H1 (cell line): ENCODE measurements at regions not wholly inside any gene's neighbourhood (a gene's known extent, or its start where the extent isn't known, plus 50 kb on each side); places are given as distances from the start of the nearest gene placed in this dataset.

ENCODE experiments used
- CTCF ChIA-PET: fragments of 300-600 bp; sonication (Branson Sonifier 250); formaldehyde crosslinking; loops from one replicate; lab custom pipeline; 2021; ENCODE audit not compliant: partially characterized antibody; lab: Charles Lee
- POLR2A ChIA-PET: fragments of 300-600 bp; sonication (Branson Sonifier 250); formaldehyde crosslinking; loops from one replicate; lab custom pipeline; 2021; ENCODE audit warnings: inconsistent platforms; ENCODE audit not compliant: partially characterized antibody; lab: Charles Lee
- DNase-seq, 2 experiments: peaks; one replicate each; pipeline versions ENCODE4 v3.0.0 to v3.0.0-alpha.2; 2010 to 2022; ENCODE audit warnings: low spot score in 2 of 2, low read depth in 1 of 2, mixed read lengths in 1 of 2
- FAIRE-seq: peaks from 2 replicates; lab custom pipeline; 2011; peaks lifted over from hg19 to GRCh38; lab: Jason Lieb, UNC
- H2AFZ ChIP-seq: 2 replicates; pipeline ENCODE4 v1.8.1; 2012; ENCODE audit warnings: low read length, inconsistent platforms
- H2AK5ac ChIP-seq: 2 replicates; pipeline ENCODE4 v1.6.1; 2013; ENCODE audit warnings: low read depth, low read length
- H2BK120ac ChIP-seq: replicated peaks from 2 replicates; pipeline ENCODE3; 2013; ENCODE audit warnings: low read depth, low read length, inconsistent platforms
- H2BK12ac ChIP-seq: 2 replicates; pipeline ENCODE4 v1.6.1; 2013; ENCODE audit warnings: low read depth, low read length
- H2BK15ac ChIP-seq: 2 replicates; pipeline ENCODE4 v1.6.1; 2013; ENCODE audit warnings: low read length
- H2BK20ac ChIP-seq: 2 replicates; pipeline ENCODE4 v1.6.1; 2013; ENCODE audit warnings: low read length
- H2BK5ac ChIP-seq: 2 replicates; pipeline ENCODE4 v1.6.1; 2013; ENCODE audit warnings: low read depth, low read length
- H3K14ac ChIP-seq: 2 replicates; pipeline ENCODE4 v1.6.1; 2013; ENCODE audit warnings: inconsistent platforms; ENCODE audit not compliant: insufficient read length
- H3K18ac ChIP-seq: 2 replicates; pipeline ENCODE4 v1.6.1; 2013; ENCODE audit warnings: low read length; ENCODE audit errors: extremely low read depth
- H3K23ac ChIP-seq: 2 replicates; pipeline ENCODE4 v1.6.1; 2013; ENCODE audit warnings: inconsistent platforms; ENCODE audit not compliant: insufficient read length
- H3K23me2 ChIP-seq: 2 replicates; pipeline ENCODE4 v1.6.1; 2013; ENCODE audit warnings: low read depth, low read length
- H3K27ac ChIP-seq: 2 replicates; pipeline ENCODE4 v1.6.1; 2011; ENCODE audit warnings: low read depth, low read length, inconsistent platforms
- H3K27me3 ChIP-seq, 4 experiments: replicated peaks in 1 of 4; 1 replicate in 1 of 4; 2 replicates in 3 of 4; pipeline versions ENCODE4 v1.6.1 to v1.8.1; 2011 to 2013; ENCODE audit warnings: low read length in 3 of 4, mild to moderate bottlenecking in 3 of 4, inconsistent platforms in 2 of 4, mixed read lengths in 2 of 4, moderate library complexity in 1 of 4; ENCODE audit not compliant: control insufficient read depth in 3 of 4, insufficient read depth in 3 of 4; ENCODE audit errors: extremely low read depth in 1 of 4
- H3K36me3 ChIP-seq, 4 experiments: 2 replicates each; pipeline versions ENCODE4 v1.6.1 to v1.8.1; 2011 to 2013; ENCODE audit warnings: mild to moderate bottlenecking in 4 of 4, low read length in 3 of 4, moderate library complexity in 2 of 4, control low read depth in 1 of 4, inconsistent platforms in 1 of 4; ENCODE audit not compliant: insufficient read depth in 4 of 4, control insufficient read depth in 2 of 4
- H3K4ac ChIP-seq: replicated peaks from 2 replicates; pipeline ENCODE3; 2013; ENCODE audit warnings: low read length, low read depth, mixed read lengths, inconsistent platforms; ENCODE audit not compliant: insufficient read length
- H3K4me1 ChIP-seq, 4 experiments: replicated peaks in 1 of 4; 1 replicate in 1 of 4; 2 replicates in 3 of 4; pipeline versions ENCODE4 v1.6.1 to v1.8.1; 2011 to 2013; ENCODE audit warnings: low read length in 3 of 4, inconsistent platforms in 2 of 4, mixed read lengths in 1 of 4; ENCODE audit not compliant: insufficient read depth in 4 of 4, control insufficient read depth in 3 of 4
- H3K4me2 ChIP-seq, 2 experiments: 2 replicates each; pipeline versions ENCODE4 v1.6.1 to v1.8.1; 2011 to 2013; ENCODE audit warnings: low read depth in 2 of 2, low read length in 2 of 2, control low read depth in 1 of 2, inconsistent platforms in 1 of 2, mild to moderate bottlenecking in 1 of 2; ENCODE audit not compliant: insufficient read depth in 1 of 2
- H3K4me3 ChIP-seq, 4 experiments: fragments of 200-600, 300-600 bp in 1 of 4; sonication (generic), shearing (Covaris generic), sonication (Bioruptor Twin) in 1 of 4; 2 replicates each; pipeline versions ENCODE4 v1.5.1 to v1.8.1; 2011 to 2016; ENCODE audit warnings: low read length in 4 of 4, low read depth in 3 of 4, control low read depth in 2 of 4, inconsistent platforms in 2 of 4, mild to moderate bottlenecking in 2 of 4, mixed read lengths in 1 of 4, moderate library complexity in 1 of 4; ENCODE audit not compliant: insufficient read depth in 2 of 4; ENCODE audit errors: extremely low read depth in 1 of 4
- H3K56ac ChIP-seq: replicated peaks from 2 replicates; pipeline ENCODE3; 2013; ENCODE audit warnings: low read depth, mild to moderate bottlenecking, mixed read lengths, low read length, inconsistent platforms; ENCODE audit not compliant: insufficient read length
- H3K79me1 ChIP-seq: 2 replicates; pipeline ENCODE4 v1.6.1; 2013; ENCODE audit warnings: low read depth, low read length, control low read depth
- H3K79me2 ChIP-seq, 2 experiments: 2 replicates each; pipeline versions ENCODE4 v1.6.1 to v1.8.1; 2012 to 2013; ENCODE audit warnings: low read length in 2 of 2, mild to moderate bottlenecking in 2 of 2, inconsistent platforms in 1 of 2; ENCODE audit not compliant: insufficient read depth in 2 of 2, control insufficient read depth in 1 of 2
- H3K9ac ChIP-seq, 4 experiments: replicated peaks in 1 of 4; 1 replicate in 1 of 4; 2 replicates in 3 of 4; pipeline versions ENCODE4 v1.6.1 to v1.8.1; 2011 to 2013; ENCODE audit warnings: low read depth in 3 of 4, low read length in 3 of 4, control low read depth in 2 of 4, mild to moderate bottlenecking in 2 of 4, moderate library complexity in 2 of 4, inconsistent platforms in 1 of 4; ENCODE audit errors: extremely low read depth in 1 of 4
- H3K9me3 ChIP-seq, 2 experiments: 2 replicates each; pipeline versions ENCODE4 v1.6.1 to v1.8.1; 2012 to 2013; ENCODE audit warnings: mild to moderate bottlenecking in 2 of 2, moderate library complexity in 2 of 2, control low read depth in 1 of 2, inconsistent platforms in 1 of 2, low read depth in 1 of 2, low read length in 1 of 2, mixed read lengths in 1 of 2; ENCODE audit not compliant: insufficient read depth in 2 of 2
- H4K20me1 ChIP-seq, 2 experiments: replicated peaks in 1 of 2; 2 replicates each; pipeline versions ENCODE3 to v1.8.1; 2011 to 2013; ENCODE audit warnings: inconsistent platforms in 2 of 2, low read length in 2 of 2, mild to moderate bottlenecking in 1 of 2; ENCODE audit not compliant: insufficient read depth in 2 of 2, control insufficient read depth in 1 of 2
- H4K5ac ChIP-seq: 2 replicates; pipeline ENCODE4 v1.6.1; 2013; ENCODE audit warnings: low read length, low read depth, mixed read lengths, inconsistent platforms; ENCODE audit not compliant: insufficient read length
- H4K8ac ChIP-seq: 2 replicates; pipeline ENCODE4 v1.8.0; 2013; ENCODE audit warnings: mild to moderate bottlenecking, moderate library complexity, low read length, inconsistent platforms; ENCODE audit not compliant: insufficient read depth; ENCODE audit errors: extremely low read depth
- H4K91ac ChIP-seq: replicated peaks from 2 replicates; pipeline ENCODE3; 2013; ENCODE audit warnings: low read length, mixed read lengths, inconsistent platforms; ENCODE audit not compliant: insufficient read length
- BACH1 ChIP-seq: IDR thresholded peaks from 2 replicates; pipeline ENCODE4 v1.6.1; 2012; ENCODE audit warnings: low read length, improper control_type of control experiment
- CBX5 ChIP-seq: fragments of 300-800, 300-1000 bp; sonication (generic); IDR thresholded peaks from 2 replicates; pipeline ENCODE4 v1.7.1; 2016; ENCODE audit warnings: antibody characterized with exemption, low read length, low read depth
- GABPA ChIP-seq: IDR thresholded peaks from 2 replicates; pipeline ENCODE4 v1.6.1; 2011; ENCODE audit warnings: mild to moderate bottlenecking, low read length, moderate library complexity, borderline replicate concordance; ENCODE audit not compliant: insufficient read depth
- HDAC6 ChIP-seq: IDR thresholded peaks from one replicate; pipeline ENCODE4 v1.7.1; 2012; ENCODE audit warnings: low read depth, mild to moderate bottlenecking, inconsistent platforms, low read length, moderate library complexity
- JUN ChIP-seq: IDR thresholded peaks from 2 replicates; pipeline ENCODE4 v1.6.1; 2011; ENCODE audit warnings: low read depth, mild to moderate bottlenecking, improper control_type of control experiment, low read length
- KDM5A ChIP-seq: fragments of 200-600 bp; IDR thresholded peaks from 2 replicates; pipeline ENCODE4 v1.7.1; 2012; ENCODE audit warnings: mild to moderate bottlenecking, low read length, inconsistent platforms, mixed read lengths
- MAX ChIP-seq: IDR thresholded peaks from 2 replicates; pipeline ENCODE4 v1.6.1; 2012; ENCODE audit warnings: inconsistent platforms
- NRF1 ChIP-seq: IDR thresholded peaks from 2 replicates; pipeline ENCODE4 v1.6.1; 2011; ENCODE audit warnings: mild to moderate bottlenecking, low read depth, low read length, improper control_type of control experiment
- PHF8 ChIP-seq: fragments of 200-600 bp; sonication (generic); conservative IDR thresholded peaks from 2 replicates; pipeline ENCODE4 v1.7.1; 2012; ENCODE audit warnings: low read depth, mild to moderate bottlenecking, inconsistent platforms, low read length, moderate library complexity
- POLR2A ChIP-seq, 2 experiments: IDR thresholded peaks; 1 replicate in 1 of 2; 2 replicates in 1 of 2; pipeline ENCODE4 v1.6.1; 2011; ENCODE audit warnings: low read depth in 2 of 2, low read length in 2 of 2, mild to moderate bottlenecking in 2 of 2; ENCODE audit errors: control extremely low read depth in 1 of 2
- POLR2AphosphoS5 ChIP-seq: IDR thresholded peaks from 2 replicates; pipeline ENCODE4 v1.6.1; 2011; ENCODE audit warnings: low read depth, low read length
- RBBP5 ChIP-seq: IDR thresholded peaks from 2 replicates; pipeline ENCODE4 v1.7.1; 2012; ENCODE audit warnings: low read depth, mild to moderate bottlenecking, inconsistent platforms, low read length, moderate library complexity, borderline replicate concordance
- RXRA ChIP-seq: IDR thresholded peaks from 2 replicates; pipeline ENCODE4 v1.6.1; 2011; ENCODE audit warnings: low read depth, mild to moderate bottlenecking, low read length, moderate library complexity; ENCODE audit not compliant: insufficient read depth
- TAF1 ChIP-seq: IDR thresholded peaks from 2 replicates; pipeline ENCODE4 v1.6.1; 2011; ENCODE audit warnings: mild to moderate bottlenecking, low read depth, low read length
- TBP ChIP-seq: IDR thresholded peaks from 2 replicates; pipeline ENCODE4 v1.6.1; 2011; ENCODE audit warnings: low read depth, low read length, improper control_type of control experiment
- TCF12 ChIP-seq: IDR thresholded peaks from 2 replicates; pipeline ENCODE4 v1.6.1; 2011; ENCODE audit warnings: low read depth, mild to moderate bottlenecking, low read length

GRCh38 chr11:109857637-109858036 lies 235.6 kb upstream of the ZC3H12C start:
- Histone ChIP-seq H3K36me3 (no peaks in the 10 kb centered on the region), H3K27ac (no peak overlapping the region), H3K79me1 (no peaks in the 10 kb centered on the region), H2BK12ac (no peak overlapping the region), H4K8ac (no peak overlapping the region), H2BK5ac (no peak overlapping the region), H3K27me3 (no peaks in the 10 kb centered on the region), H3K79me2 (no peaks in the 10 kb centered on the region), H2BK20ac (no peak overlapping the region), H3K56ac (no peak overlapping the region), H4K91ac (no peak overlapping the region), H2BK15ac (no peak overlapping the region), H3K4me3 (no peak overlapping the region), H4K5ac (no peak overlapping the region), H2AFZ (no peak overlapping the region), H3K14ac (no peak overlapping the region), H2BK120ac (no peak overlapping the region), H3K23me2 (no peaks in the 10 kb centered on the region), H3K4ac (no peak overlapping the region), H3K18ac (no peak overlapping the region), H3K4me1 (no peaks in the 10 kb centered on the region), H3K9ac (no peak overlapping the region), H4K20me1 (no peaks in the 10 kb centered on the region), H2AK5ac (no peak overlapping the region), H3K23ac (no peak overlapping the region), H3K9me3 (no peaks in the 10 kb centered on the region), H3K4me2 (no peak overlapping the region)
- FAIRE-seq (no peak), DNase-seq (no peak)
- TF ChIP-seq TCF12, result no peak
- TF ChIP-seq TAF1, result no peak
- no peak for TF ChIP-seq NRF1
- no peak for TF ChIP-seq RBBP5
- TF ChIP-seq POLR2AphosphoS5, result no peak
- TF ChIP-seq HDAC6, result no peak
- no peak for TF ChIP-seq RXRA
- no peak for TF ChIP-seq MAX
- TF ChIP-seq POLR2A (IDR thresholded peaks at IDR 0.05; ENCODE audit: control extremely low read depth in 1 of 2, low read depth in 2 of 2, low read length in 2 of 2), result no peak
- TF ChIP-seq BACH1, result no peak
- TF ChIP-seq KDM5A, result no peak
- TF ChIP-seq GABPA, result no peak
- no peak for TF ChIP-seq TBP
- TF ChIP-seq JUN, result no peak
- no peak for TF ChIP-seq PHF8
- TF ChIP-seq CBX5, result no peak
- POLR2A ChIA-PET, result no interaction called here
- CTCF ChIA-PET, result no interaction called here
